HFFc6 (cell line): ENCODE measurements at regions not wholly inside any gene's neighbourhood (a gene's known extent, or its start where the extent isn't known, plus 50 kb on each side); places are given as distances from the start of the nearest gene placed in this dataset.

Experiments used
- DNase-seq: peaks from one replicate; pipeline ENCODE4 v3.0.0-alpha.2; 2018
- H3K27ac Mint-ChIP-seq: 2 replicates; pipeline ENCODE4 v1.8.0; 2020; ENCODE audit warnings: mild to moderate bottlenecking, mixed read lengths
- H3K27me3 Mint-ChIP-seq: 2 replicates; pipeline ENCODE4 v1.8.0; 2021; ENCODE audit warnings: mild to moderate bottlenecking, moderate library complexity, mixed read lengths; ENCODE audit not compliant: insufficient read depth
- H3K36me3 Mint-ChIP-seq: 2 replicates; pipeline ENCODE4 v1.8.0; 2021; ENCODE audit warnings: low read depth, mixed read lengths
- H3K4me1 Mint-ChIP-seq: 2 replicates; pipeline ENCODE4 v1.8.0; 2020; ENCODE audit warnings: low read depth, mixed read lengths
- H3K4me3 Mint-ChIP-seq: 2 replicates; pipeline ENCODE4 v1.8.0; 2020; ENCODE audit warnings: mild to moderate bottlenecking, moderate library complexity, mixed read lengths
- H3K9me3 Mint-ChIP-seq: 2 replicates; pipeline ENCODE4 v1.8.0; 2020; ENCODE audit warnings: mild to moderate bottlenecking, mixed read lengths
- CTCF ChIP-seq: fragments of 200-600 bp; sonication (generic); IDR thresholded peaks from 2 replicates; pipeline ENCODE4 v1.5.0; 2021; ENCODE audit warnings: antibody characterized with exemption, mild to moderate bottlenecking

GRCh38 chr2:139876321-139876720 is 1096.1 kb upstream of the NXPH2 start:
- no peak for TF ChIP-seq CTCF
- no peaks in the 10 kb centered on the region for H3K4me1 Mint-ChIP-seq
- no peak for DNase-seq
- H3K27me3 Mint-ChIP-seq, result no peaks in the 10 kb centered on the region
- H3K9me3 Mint-ChIP-seq, result peaks cover 24% of the 10 kb centered on the region
- no peak overlapping the region for H3K4me3 Mint-ChIP-seq
- no peak overlapping the region for H3K27ac Mint-ChIP-seq
- H3K36me3 Mint-ChIP-seq, result no peaks in the 10 kb centered on the region

- H3K4me3 Mint-ChIP-seq, result no peak overlapping the region
- no peaks in the 10 kb centered on the region for H3K4me1 Mint-ChIP-seq
- DNase-seq, result no peak
- H3K36me3 Mint-ChIP-seq, result no peaks in the 10 kb centered on the region
- H3K27me3 Mint-ChIP-seq, result no peaks in the 10 kb centered on the region
- H3K9me3 Mint-ChIP-seq, result peaks cover 34% of the 10 kb centered on the region
- no peak for TF ChIP-seq CTCF
- no peak overlapping the region for H3K27ac Mint-ChIP-seq
Observed at GRCh38 chr2:139872503-139872902, 1092.3 kb upstream of the NXPH2 start.

- TF ChIP-seq CTCF, result no peak
Observed at GRCh38 chr2:139872032-139872431, 1091.8 kb upstream of the NXPH2 start.

GRCh38 chr2:139867601-139868226 is 1087.5 kb upstream of the NXPH2 start:
- Mint-ChIP-seq H3K4me1 (no peaks in the 10 kb centered on the region), H3K27me3 (no peaks in the 10 kb centered on the region), H3K36me3 (no peaks in the 10 kb centered on the region), H3K4me3 (no peak overlapping the region), H3K9me3 (peaks cover 44% of the 10 kb centered on the region), H3K27ac (no peak overlapping the region)
- TF ChIP-seq CTCF, result no peak
- no peak for DNase-seq

More at GRCh38 chr2:139872032-139872431, 1091.8 kb upstream of the NXPH2 start:
- H3K27me3 Mint-ChIP-seq, result no peaks in the 10 kb centered on the region
- no peaks in the 10 kb centered on the region for H3K4me1 Mint-ChIP-seq
- no peak overlapping the region for H3K27ac Mint-ChIP-seq
- DNase-seq, result no peak
- no peaks in the 10 kb centered on the region for H3K36me3 Mint-ChIP-seq
- peaks cover 37% of the 10 kb centered on the region for H3K9me3 Mint-ChIP-seq
- H3K4me3 Mint-ChIP-seq, result no peak overlapping the region

- H3K27me3 Mint-ChIP-seq, result no peaks in the 10 kb centered on the region
- no peaks in the 10 kb centered on the region for H3K36me3 Mint-ChIP-seq
- TF ChIP-seq CTCF, result no peak
- H3K9me3 Mint-ChIP-seq, result peaks cover 50% of the 10 kb centered on the region
- H3K27ac Mint-ChIP-seq, result no peak overlapping the region
- H3K4me3 Mint-ChIP-seq, result no peak overlapping the region
- DNase-seq, result no peak
- no peaks in the 10 kb centered on the region for H3K4me1 Mint-ChIP-seq
Observed at GRCh38 chr2:139864821-139865302, 1084.7 kb upstream of the NXPH2 start.
